ENCODE measurements at regions not wholly inside any gene's neighbourhood (a gene's known extent, or its start where the extent isn't known, plus 50 kb on each side); places are given as distances from the start of the nearest gene placed in this dataset.

DNA sequence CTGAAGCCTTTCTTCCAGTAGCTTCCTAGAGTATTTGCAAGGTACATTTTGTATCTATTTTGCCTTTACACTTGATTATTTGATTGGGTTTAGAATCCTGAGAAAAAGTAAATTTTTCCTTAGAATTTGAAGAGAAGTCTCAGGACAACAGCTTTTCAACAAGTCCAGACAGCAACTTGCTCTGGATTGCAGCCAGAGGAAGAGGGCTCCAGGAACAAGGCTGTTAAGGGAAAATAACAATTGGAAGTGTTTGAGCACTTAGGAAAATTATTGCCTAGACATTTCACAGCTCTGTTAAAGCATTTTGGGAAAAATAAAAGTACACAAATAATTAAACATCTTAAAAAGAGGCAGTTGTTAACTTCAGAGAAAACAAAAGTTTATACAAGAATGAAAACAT is 58.3 kb upstream of the RAPGEF4 start:
- Histone ChIP-seq H2AFZ (replicated peaks) (no peak overlapping the region), H3K36me3 (no peaks in the 10 kb centered on the region), H3K4me3 (no peak overlapping the region), H3K27ac (no peak overlapping the region), H3K4me1 (no peaks in the 10 kb centered on the region), H4K20me1 (ENCODE audit: low read depth) (no peaks in the 10 kb centered on the region), H3K79me2 (ENCODE audit: low read depth) (no peaks in the 10 kb centered on the region), H3K27me3 (no peaks in the 10 kb centered on the region), H3K4me2 (no peak overlapping the region), H3F3A (ENCODE audit: low read depth) (peaks cover 2% of the 10 kb centered on the region), H3K9ac (no peak overlapping the region), H3K9me3 (ENCODE audit: low read depth) (no peaks in the 10 kb centered on the region)
- H3K36me3 Mint-ChIP-seq: no peaks in the 10 kb centered on the region
- TF ChIP-seq EZH2 (IDR thresholded peaks at IDR 0.05) (no peak), EZH2phosphoT487 (IDR thresholded peaks at IDR 0.05) (no peak)
- TF ChIP-seq, protein P1, sequence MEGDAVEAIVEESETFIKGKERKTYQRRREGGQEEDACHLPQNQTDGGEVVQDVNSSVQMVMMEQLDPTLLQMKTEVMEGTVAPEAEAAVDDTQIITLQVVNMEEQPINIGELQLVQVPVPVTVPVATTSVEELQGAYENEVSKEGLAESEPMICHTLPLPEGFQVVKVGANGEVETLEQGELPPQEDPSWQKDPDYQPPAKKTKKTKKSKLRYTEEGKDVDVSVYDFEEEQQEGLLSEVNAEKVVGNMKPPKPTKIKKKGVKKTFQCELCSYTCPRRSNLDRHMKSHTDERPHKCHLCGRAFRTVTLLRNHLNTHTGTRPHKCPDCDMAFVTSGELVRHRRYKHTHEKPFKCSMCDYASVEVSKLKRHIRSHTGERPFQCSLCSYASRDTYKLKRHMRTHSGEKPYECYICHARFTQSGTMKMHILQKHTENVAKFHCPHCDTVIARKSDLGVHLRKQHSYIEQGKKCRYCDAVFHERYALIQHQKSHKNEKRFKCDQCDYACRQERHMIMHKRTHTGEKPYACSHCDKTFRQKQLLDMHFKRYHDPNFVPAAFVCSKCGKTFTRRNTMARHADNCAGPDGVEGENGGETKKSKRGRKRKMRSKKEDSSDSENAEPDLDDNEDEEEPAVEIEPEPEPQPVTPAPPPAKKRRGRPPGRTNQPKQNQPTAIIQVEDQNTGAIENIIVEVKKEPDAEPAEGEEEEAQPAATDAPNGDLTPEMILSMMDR (IDR thresholded peaks at IDR 0.05): no peak
- no peak overlapping the region for H3K27ac Mint-ChIP-seq
- DNase-seq (ENCODE audit: low spot score): no peak
- no peaks in the 10 kb centered on the region for H3K4me1 Mint-ChIP-seq
- no peaks in the 10 kb centered on the region for H3K27me3 Mint-ChIP-seq (ENCODE audit: insufficient read depth, low read depth)
- H3K9me3 Mint-ChIP-seq: peaks cover 15% of the 10 kb centered on the region
- H3K4me3 Mint-ChIP-seq: no peak overlapping the region

DNA sequence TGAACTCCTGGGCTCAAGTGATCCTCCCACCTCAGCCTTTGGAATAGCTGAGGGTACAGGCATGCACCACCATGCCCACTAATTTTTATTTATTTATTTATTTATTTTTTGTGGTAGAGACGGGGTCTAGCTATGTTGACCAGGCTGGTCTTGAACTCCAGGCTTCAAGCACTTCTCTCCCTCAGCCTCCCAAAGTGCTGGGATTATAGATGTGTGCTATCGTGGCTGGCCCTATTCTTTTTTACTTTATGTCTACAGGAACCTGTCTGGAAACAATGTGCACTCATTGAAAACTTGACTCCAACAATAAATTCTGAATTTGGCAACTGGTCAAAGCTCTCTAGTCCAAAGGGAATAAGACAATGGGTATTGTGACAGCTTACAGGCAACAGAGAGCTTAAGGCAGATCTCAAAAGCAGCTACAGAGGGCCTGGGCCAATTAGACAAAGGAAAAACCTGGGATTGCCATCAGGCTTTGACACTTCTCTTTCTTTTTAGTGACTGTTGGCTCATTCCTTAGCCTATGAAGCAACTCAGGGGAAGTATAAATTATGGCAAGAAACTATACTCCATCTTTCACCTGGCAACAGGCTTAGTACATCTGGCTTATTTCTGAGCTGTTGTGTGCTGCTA is 55.1 kb upstream of the RAPGEF4 start:
- no peak overlapping the region for H2AFZ ChIP-seq (replicated peaks)
- no peak overlapping the region for H3K9ac ChIP-seq
- no peak overlapping the region for H3K27ac Mint-ChIP-seq
- no peaks in the 10 kb centered on the region for H3K27me3 ChIP-seq
- no peak overlapping the region for H3K4me2 ChIP-seq
- H3K79me2 ChIP-seq (ENCODE audit: low read depth): no peaks in the 10 kb centered on the region
- no peak overlapping the region for H3K4me3 ChIP-seq
- no peak for TF ChIP-seq EZH2phosphoT487 (IDR thresholded peaks at IDR 0.05)
- TF ChIP-seq EZH2 (IDR thresholded peaks at IDR 0.05): no peak
- TF ChIP-seq, protein P1 (IDR thresholded peaks at IDR 0.05): no peak
- H3K9me3 Mint-ChIP-seq: peaks cover 15% of the 10 kb centered on the region
- H3K9me3 ChIP-seq (ENCODE audit: low read depth): no peaks in the 10 kb centered on the region
- H3K27ac ChIP-seq: no peak overlapping the region
- H3K27me3 Mint-ChIP-seq (ENCODE audit: insufficient read depth, low read depth): no peaks in the 10 kb centered on the region
- no peaks in the 10 kb centered on the region for H3K36me3 ChIP-seq
- H3K4me3 Mint-ChIP-seq: no peak overlapping the region
- DNase-seq (ENCODE audit: low spot score): peak; percentile 18
- H3K4me1 Mint-ChIP-seq: no peaks in the 10 kb centered on the region
- no peaks in the 10 kb centered on the region for H3K4me1 ChIP-seq
- H3K36me3 Mint-ChIP-seq: no peaks in the 10 kb centered on the region
- H4K20me1 ChIP-seq (ENCODE audit: low read depth): no peaks in the 10 kb centered on the region
- H3F3A ChIP-seq (ENCODE audit: low read depth): peaks cover 2% of the 10 kb centered on the region

DNA sequence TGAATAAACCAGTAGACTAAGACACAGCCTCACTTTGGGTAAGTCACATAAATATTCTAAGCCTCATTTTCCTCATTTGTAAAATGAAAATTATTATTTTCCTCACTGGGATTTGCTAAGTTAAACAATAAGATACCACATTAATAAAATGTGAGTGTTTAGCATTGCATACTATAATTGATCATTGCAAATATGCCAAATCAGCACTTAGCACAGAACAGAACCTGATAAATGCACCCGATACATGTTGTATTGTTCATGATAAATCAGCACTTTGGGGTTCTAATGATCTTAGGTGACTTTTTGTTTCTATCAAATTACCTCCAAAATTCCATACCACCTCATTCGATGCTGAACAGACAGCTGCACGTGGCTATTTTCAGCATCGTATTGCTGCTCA is 50.2 kb upstream of the RAPGEF4 start:
- no peak overlapping the region for H3K27ac Mint-ChIP-seq
- H3K4me1 Mint-ChIP-seq: no peaks in the 10 kb centered on the region
- no peaks in the 10 kb centered on the region for H3K4me1 ChIP-seq
- H3K79me2 ChIP-seq (ENCODE audit: low read depth): no peaks in the 10 kb centered on the region
- H3K36me3 ChIP-seq: no peaks in the 10 kb centered on the region
- no peaks in the 10 kb centered on the region for H4K20me1 ChIP-seq (ENCODE audit: low read depth)
- no peak overlapping the region for H3K4me2 ChIP-seq
- H3K9me3 Mint-ChIP-seq: peaks cover 21% of the 10 kb centered on the region
- peaks cover 2% of the 10 kb centered on the region for H3F3A ChIP-seq (ENCODE audit: low read depth)
- no peak overlapping the region for H3K4me3 Mint-ChIP-seq
- no peaks in the 10 kb centered on the region for H3K9me3 ChIP-seq (ENCODE audit: low read depth)
- H3K27ac ChIP-seq: no peak overlapping the region
- H3K4me3 ChIP-seq: no peak overlapping the region
- H2AFZ ChIP-seq (replicated peaks): no peak overlapping the region
- no peaks in the 10 kb centered on the region for H3K27me3 ChIP-seq
- DNase-seq (ENCODE audit: low spot score): no peak
- peaks cover 2% of the 10 kb centered on the region for H3K27me3 Mint-ChIP-seq (ENCODE audit: insufficient read depth, low read depth)
- H3K36me3 Mint-ChIP-seq: peaks cover 7% of the 10 kb centered on the region
- H3K9ac ChIP-seq: no peak overlapping the region
- TF ChIP-seq EZH2 (IDR thresholded peaks at IDR 0.05) (no peak), EZH2phosphoT487 (IDR thresholded peaks at IDR 0.05) (no peak)
- TF ChIP-seq, protein P1 (IDR thresholded peaks at IDR 0.05): no peak
